ENCODE measurements at regions not wholly inside any gene's neighbourhood (a gene's known extent, or its start where the extent isn't known, plus 50 kb on each side); places are given as distances from the start of the nearest gene placed in this dataset.

DNA sequence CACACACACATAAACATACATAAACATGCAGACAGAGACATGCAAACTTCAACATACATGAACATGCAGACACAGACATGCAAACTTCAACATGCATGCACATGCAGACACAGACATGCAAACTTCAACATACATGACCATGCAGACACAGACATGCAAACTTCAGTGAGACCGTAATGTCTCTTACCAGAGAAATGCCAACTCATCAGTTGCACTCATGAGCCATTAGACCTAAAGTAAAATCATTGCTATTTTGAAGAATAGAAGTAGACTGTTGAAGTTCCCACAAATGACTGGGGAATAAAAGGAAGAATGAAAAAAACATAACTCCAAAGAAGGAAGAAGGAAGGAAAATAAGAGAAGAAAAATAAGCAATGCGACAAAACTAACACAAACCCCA is 1044.0 kb upstream of the TMEM132C start:
- no peak for DNase-seq

DNA sequence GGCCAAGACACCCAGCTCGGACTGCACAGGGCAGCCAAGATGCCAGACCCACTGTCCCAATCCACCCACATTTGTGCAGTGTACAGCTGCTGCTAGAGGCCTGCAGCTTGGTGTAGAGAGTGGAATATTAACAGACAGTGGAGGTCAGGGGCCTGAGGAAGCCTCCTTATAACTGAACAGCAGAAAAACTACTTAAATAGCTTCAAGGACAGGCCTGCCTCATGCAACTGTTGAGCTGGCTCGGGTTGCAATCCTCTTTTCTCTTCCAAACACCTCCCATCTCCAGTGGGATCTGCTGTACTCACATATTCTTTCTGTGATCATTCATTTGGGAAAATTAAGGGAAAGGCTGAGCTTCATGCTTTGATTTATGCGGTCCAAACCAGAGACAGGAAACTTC is 1043.2 kb upstream of the TMEM132C start:
- DNase-seq: no peak

DNA sequence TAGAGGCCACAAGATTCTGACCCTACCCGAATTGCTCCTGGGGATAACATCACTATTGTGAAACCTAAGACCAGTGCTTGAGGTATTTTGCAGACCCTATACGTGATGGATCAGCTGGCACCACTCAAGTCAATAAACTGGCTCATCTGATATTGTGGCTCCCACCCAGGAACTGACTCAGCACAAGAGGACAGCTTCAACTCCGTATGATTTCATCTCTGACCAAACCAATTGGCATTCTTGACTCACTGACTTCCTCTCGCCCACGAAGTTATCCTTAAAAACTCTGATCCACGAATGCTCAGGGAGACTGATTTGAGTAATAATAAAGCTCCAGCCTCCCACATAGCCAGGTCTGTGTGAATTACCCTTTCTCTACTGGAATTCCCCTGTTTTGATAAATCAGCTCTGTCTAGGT is 1036.1 kb upstream of the TMEM132C start:
- no peak for DNase-seq

DNA sequence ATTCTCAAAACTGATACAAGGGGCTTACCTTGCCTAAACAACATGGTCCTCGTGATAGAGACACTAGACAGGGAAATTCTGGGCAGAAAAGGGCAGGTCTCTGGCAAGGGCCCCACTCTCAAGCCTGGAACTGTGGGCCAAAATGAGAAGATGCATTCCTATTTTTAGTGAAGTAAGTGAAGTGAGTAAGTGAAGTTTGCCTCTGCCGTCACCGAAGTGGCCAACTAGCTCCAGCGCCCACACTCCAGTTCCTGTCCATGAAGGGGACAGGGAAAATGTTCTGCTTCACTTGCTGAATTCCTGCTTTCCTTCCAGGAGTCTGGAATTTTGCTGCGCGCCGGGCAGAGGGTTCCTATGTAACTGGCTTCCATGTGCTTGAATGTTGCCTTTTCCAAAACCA is 1035.6 kb upstream of the TMEM132C start:
- DNase-seq: no peak

DNA sequence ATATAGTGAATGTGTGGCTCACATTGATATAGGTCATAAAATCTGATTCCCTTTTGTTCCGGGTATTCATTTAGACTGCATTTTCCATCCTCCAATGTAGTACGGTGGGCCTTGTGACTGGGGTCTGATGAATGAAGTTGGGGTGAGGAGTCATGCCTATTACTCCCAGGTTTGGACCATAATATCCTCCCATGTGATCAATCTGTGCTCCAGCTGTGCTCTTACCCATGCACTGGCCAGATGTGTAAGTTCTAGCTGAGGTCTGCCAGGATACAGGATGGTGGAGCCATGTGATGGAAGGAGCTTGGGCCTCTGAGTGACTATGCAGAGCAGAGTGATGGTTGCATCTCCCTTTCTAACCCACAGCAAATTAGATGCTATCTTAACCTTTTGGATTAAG is 1034.0 kb upstream of the TMEM132C start:
- no peak for DNase-seq

DNA sequence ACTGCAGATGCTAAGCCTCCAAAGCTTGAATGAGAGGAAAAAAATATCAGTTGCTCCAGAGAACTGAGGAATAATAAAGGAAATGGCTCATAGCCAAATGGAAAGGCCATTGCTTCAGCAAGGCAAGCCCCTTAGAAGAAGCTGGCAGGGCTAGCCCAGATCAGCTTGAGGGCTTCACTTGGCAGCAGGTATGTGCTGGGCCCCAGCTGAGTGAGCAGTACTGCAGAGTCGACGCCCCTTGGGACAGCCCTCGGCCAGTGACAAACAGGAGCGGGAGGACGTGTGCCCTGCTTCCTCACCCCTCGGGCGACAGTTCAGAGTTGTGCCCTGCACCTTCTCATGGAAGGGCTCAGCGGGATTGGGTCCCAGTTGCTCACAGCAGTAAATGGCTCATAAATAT is 1031.2 kb upstream of the TMEM132C start:
- DNase-seq: no peak

DNA sequence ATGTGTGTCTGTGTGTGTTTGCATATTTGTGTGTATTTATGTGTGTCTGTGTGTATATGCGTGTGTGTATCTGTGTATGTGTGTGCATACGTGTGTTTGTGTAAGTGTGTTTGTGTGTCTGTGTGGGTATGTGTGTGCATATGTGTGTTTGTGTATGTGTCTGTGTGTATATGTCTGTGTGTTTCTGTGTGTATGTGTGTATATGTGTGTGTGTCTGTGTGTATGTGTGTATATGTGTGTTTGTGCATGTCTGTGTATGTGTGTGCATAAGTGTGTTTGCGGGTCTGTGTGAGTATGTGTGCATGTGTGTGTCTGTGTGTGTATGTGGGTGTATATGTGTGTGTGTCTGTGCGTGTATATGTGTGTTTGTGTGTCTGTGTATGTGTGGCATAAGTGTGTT is 1030.5 kb upstream of the TMEM132C start:
- no peak for DNase-seq

DNA sequence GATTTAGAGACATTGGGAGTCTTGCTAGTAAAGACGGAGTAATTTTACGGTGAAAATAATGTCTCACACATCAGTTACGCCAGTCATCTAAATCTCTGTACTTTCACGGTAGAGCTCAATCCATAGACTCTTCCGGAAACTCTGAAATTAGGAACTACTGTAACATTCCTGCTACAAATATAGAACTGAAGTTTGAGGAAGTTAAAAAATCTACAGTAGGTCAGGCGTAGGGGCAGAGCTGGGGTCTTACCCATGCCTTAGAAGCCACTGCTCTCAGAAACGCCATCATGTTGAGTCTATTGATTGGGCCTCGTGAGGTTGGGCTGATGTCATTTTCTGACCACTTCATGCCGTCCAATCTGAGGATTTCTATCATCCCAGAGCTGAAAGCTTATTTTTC is 1029.8 kb upstream of the TMEM132C start:
- DNase-seq: no peak

DNA sequence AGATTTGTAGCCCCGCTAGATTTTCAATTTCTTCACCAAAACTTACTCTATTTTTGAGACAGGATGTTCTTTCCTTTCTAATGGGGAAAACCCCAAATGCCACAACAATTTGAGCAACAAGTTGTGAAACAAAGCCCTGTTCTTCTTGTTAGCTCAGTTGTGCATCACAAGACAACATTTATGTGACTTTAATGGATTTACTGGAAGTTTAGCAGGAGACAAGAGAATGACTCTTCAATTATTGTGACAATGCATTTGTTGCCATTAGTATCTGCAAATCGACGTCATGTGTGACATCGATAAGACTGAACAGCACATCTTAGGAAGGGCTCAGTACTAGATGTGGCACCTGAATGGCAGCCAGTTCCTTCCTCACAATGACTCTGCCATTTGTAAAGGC is 1028.9 kb upstream of the TMEM132C start:
- DNase-seq: no peak

DNA sequence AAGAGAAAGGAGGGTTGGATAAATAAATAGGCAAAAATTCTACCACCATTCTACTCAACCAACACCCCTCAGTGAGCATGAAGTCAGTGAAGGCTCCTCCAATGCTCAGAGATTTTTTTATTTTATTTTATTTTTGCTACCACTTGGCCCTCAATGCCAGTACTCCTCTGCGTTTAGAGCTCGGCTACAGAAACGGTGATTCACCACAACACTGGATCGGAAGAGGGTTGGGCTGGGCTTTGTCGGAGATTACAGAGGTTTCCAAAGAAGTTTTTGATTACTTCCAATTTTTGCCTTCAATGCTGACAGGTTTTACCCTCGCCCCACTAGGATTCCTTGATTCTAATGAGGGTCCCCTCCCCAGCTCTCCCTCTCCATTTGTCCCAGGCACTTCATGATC is 1027.2 kb upstream of the TMEM132C start:
- no peak for DNase-seq

DNA sequence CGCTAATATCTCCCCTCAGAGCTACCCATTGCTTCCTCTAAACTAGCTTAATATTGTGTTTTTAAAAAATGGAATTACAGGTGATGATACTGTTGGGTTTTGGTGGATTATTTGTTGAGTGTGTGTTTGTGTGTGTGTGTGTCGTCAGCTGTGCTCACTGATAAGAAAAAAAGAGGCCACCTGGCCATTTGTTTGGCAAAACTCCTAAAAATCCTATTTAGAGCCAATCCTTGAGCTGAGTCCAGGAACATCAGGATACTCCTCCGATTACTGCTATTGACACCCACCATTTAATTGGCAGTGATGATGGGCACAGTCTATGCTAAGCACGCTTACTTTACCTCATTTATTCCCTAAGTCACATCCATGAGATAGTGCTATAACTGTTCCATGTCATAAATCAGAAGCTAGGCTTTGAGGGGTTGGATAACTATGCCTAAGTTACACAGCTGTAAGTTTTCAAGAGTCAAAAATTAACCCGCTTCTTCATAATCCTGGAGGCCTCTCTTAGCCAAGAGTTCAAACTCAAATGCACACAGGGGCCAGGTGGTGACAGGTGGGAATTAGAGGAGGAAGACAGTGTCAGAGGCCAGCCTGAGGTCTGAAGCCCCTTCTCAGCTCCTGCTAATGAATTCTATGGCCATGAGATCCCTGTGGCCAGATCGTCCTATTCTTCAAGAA is 1026.6 kb upstream of the TMEM132C start:
- no peak for DNase-seq

DNA sequence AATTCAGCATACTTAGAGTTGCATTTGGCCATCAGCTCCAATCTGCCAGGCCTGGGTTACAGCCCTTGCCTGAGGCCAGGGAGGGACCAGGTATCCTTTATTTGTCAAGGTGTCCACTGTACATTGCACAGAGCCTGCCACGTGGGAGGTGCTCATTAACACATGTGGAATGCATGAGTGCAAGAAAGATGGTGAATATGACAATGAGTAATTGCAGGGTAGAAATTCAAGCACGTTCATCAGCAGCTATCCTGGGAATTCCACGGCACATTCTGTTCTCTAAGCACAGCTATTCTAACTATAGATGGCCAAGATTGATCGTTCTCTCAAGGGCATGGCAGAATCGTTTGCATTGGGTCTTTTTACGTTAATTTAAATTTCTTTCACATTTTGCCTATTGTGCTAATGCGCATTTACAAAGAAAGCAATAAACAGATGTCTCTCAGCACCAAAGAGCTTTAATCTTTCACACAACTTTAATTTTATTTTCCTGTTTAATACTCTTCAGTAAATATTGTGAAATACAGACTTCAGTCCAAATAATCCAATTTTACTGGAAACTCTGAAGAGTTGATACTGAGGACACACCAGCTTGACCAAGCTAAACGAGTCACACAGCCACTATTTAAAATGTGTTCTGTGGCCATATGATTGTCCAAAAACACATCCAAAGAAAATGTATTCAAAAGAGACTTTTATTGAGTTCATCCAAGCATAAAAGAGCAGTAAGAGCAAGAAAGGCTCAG is 1025.7 kb upstream of the TMEM132C start:
- no peak for DNase-seq

DNA sequence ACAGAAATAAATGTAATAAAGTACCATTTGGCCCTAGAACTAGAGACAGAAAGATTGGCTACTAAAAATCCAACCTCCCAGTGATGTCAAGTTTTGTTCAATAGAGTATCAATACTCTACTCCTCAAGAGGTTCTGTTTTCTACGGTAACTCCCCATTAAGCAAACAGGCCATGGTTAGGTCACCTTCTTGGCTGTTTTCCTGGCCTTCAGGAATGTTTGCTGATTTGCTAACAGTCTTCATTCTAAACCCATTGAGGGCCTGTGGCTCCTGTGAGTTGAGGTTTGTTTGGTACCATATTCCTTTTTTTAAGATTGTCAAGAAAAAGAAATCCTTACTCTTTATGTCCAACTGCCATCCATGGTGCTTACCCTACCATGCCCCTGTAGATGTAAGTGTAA is 1022.0 kb upstream of the TMEM132C start:
- DNase-seq: no peak

DNA sequence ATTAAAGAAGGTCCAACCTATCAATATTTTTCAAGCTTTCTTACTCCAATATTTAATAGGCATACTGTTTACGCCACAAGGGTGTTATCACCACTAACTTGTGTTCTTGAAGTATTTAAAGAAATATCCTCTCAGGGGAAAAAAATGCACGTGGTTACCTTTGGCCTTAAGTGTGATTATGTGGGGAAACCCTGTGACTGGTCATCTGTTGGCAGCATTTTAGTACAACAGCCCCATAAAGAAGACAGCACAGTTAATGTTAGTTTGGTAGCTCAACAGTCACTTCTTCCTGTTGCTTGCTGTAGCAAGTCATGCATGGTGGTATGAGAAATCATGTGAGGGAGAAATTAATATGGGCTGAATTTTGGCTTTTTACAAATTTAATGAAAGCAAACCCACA is 1021.5 kb upstream of the TMEM132C start:
- DNase-seq: no peak

DNA sequence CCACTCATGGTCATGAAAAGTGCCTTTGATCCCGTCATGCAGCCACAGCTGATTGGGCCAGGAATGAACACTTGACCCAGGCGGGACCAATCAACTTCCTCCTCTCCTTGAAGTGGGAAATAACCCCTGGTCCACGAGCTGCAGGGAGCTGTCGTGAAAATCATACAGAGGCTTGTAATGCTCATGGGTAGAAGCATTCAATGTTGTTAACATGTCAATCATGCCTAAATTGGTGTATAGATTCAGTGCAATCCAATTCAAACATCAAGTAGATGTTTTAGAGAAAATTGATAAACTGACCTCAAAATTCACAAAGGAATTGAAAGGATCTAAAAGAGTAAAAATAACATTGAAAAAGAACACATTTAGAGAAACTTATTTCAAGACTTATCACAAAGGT is 1019.0 kb upstream of the TMEM132C start:
- DNase-seq: no peak

DNA sequence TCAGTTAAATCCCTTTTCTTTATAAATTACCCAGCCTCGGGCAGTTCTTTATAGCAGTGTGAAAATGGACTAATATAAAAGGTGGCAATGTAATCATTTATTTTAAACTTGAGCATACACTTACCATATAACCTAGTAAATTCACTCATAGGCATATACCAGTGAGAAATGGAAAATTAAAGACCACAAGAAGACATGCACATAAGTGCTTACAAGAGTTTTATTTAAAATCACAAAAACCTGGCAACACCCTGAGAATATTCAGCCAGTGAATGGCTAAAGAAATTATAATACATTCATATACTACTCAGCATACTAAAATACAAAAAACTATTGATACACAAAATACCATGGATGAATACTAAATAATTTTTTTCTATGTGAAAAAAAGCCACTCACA is 1017.5 kb upstream of the TMEM132C start:
- no peak for DNase-seq

DNA sequence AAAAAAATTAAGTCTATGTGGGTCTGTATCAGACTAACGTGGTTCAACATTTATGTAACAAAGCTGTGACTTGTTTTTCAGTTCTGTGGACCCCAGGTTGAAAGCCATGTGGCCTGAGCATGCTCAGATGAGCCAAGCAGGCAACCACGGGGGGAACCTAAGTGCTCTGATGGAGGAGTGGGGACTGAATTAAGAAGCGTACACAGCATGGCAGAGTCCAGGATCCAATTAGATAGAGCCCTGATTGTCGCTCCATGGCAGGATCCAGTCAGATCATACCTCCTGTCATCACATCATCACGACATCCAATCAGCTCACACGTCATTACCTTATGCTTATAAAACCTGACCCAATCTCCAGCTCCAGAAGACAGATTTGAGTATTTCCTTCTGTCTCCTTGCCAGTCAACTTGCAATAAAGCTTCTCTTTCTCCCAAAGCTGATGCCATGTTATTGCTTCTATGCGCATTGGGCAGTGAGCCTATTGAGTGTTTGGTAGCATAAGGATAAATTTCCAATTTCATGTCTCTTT is 1013.1 kb upstream of the TMEM132C start:
- DNase-seq: no peak

DNA sequence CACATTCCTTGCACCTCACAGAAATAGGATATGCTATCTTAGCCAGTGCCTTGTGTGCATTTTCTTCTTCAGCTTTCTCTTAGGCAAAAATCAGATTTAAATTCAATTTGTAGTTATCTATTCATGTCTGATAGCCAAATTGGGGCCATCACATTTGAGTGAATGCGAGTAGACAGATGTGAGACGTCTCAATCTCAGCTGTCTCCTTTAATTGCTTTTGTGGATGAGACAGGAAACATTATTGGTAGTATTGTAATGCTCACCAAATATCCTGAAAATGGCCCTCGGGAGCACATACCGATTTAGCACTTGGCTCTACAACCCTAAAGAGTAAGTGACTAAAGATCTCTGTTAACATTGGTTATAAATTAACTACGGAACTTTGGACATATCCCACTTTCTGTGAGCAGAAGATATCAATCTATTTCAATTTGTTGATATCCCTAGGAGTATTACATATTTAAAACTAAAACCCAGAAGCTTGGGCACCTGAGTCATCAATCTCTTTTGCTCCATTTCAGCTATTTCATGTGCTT is 1012.5 kb upstream of the TMEM132C start:
- no peak for DNase-seq

DNA sequence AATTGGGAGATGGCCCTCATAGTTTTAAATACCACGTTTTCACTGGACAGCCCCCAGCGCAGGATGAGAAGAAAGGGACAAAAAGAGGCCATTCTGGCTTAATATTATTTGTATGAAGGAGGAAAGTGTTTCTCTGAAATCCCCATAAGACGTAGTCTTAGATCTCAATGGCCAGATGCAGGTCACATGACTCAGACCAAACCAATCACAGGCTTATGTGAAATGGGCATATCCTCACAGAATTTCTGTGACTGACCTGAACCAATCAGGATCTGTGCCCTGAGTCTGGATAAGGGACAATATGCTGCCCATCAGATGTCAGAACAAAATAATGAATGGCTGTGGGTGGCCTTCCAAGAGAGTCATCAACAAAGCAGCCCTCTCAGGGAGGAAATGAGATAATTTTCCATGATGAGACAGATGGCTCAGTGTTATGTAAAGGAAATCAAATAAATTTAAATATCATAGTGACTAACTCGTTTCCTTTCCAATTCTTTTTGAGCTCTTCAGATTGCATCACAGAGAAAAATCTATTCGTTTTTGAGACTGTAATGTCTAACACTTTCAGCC is 1009.5 kb upstream of the TMEM132C start:
- no peak for DNase-seq

DNA sequence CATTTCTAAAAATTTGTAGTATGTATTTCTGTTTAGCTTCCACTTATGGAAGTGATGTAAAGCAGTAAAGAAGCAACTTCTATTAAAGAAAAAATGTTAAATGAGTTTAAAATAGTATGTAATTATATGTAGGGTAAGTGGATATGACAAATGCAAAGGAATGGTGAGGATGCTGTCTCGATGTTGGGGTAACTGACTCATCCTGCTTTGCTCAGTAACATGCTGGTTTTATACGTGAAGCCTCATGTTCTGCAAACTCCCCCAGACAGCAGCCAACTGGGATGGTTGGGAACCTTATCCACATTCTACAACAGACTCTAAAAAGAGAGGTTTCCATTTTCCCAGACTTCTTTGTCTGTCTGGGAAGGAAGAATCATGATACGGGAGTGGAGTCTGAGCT is 1006.4 kb upstream of the TMEM132C start:
- no peak for DNase-seq

DNA sequence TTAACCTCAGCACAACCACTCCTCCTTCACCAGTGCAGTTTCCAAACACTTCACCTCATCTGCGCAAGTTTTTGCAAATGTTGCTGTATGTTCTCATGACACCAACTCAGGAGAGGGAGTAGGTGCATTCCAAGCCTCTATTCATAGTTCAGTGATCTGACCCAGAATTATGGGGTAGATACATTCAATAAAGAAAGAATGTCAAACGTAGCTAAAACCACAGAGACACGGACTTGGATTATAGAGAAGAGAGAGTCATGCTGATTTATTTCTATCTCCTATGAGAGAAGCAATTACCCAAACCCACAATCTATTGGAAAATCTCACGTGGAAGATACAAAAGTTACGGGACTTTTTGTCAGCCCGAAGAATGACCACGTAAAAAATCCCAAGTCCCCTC is 1006.0 kb upstream of the TMEM132C start:
- no peak for DNase-seq

DNA sequence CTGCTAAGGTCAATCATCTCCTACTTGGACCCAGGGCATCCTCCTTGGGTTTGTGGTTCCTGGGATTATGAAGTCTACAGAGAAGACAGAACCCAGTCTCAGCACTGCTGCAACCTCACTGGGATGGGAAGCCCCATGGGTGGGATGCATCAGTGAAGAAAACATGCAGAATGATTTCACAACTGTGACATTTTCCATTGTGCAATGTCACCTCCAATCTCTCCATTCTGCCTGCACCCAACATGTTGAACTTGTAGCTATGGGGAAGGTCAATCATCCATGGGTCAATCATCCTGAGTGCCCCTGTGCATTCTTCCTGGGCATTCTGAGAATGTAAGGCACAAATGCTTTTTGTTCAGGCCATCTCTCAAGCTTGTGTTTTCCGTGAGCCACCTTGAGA is 1004.4 kb upstream of the TMEM132C start:
- no peak for DNase-seq

DNA sequence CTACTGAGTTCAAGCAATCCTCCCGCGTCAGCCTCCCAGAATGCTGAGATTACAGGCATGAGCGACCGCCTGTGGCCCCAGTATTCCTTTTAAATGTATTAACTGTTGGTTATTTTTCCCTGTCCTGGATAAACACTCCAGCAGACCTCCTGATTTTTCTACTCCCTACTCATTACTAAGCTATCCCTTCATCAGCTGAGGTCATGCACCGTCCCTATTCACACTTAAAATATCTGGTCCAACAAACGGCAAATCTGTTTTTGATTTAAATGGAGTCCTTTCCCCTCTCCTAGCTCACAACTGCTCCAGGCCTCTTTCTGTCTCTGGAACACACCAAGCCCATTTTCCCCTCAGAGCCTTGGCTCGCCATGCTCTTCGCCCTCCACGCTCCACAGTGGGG is 1003.3 kb upstream of the TMEM132C start:
- DNase-seq: no peak

DNA sequence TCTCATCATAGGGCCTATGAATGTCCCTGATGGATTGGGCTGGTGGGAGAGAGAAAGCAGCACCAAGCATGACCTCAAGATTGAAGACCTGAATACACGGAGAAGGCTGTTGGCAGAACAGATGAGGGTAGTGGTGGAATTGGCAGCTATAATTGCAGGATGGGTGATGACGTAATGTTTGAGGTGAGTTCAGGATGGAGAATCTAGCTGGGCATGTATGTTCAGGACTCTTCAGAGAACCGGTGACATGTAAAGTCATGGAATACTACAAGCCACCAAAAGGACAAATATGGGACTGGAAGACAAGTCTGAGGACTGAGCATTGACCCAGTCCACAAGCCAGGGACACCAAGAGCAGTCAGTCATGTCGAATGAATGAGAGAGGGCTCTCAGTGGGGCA is 999.8 kb upstream of the TMEM132C start:
- no peak for DNase-seq

All from activated naive CD4-positive, alpha-beta T cell treated with Interleukin-2 at 50 U/mL for 16 hours (primary cell).